GM12878 (cell line): ENCODE measurements at regions not wholly inside any gene's neighbourhood (a gene's known extent, or its start where the extent isn't known, plus 50 kb on each side); places are given as distances from the start of the nearest gene placed in this dataset.

ENCODE experiments used
- CREB1 ChIP-seq: IDR thresholded peaks from 2 replicates; pipeline ENCODE4 v1.6.1; 2012; ENCODE audit warnings: low read depth, mild to moderate bottlenecking, inconsistent platforms
- EZH2 ChIP-seq: IDR thresholded peaks from 2 replicates; pipeline ENCODE4 v1.6.1; 2012; ENCODE audit warnings: low read depth, mild to moderate bottlenecking, control low read depth, inconsistent platforms, low read length, borderline replicate concordance; ENCODE audit not compliant: control insufficient read depth
- HDAC6 ChIP-seq: fragments of 200-600 bp; sonication (generic); IDR thresholded peaks from one replicate; pipeline ENCODE4 v1.8.0; 2017; ENCODE audit warnings: antibody characterized with exemption; ENCODE audit not compliant: unreplicated experiment
- MTA2 ChIP-seq: fragments of 450-650 bp; IDR thresholded peaks from 2 replicates; pipeline ENCODE4 v1.6.1; 2016; ENCODE audit warnings: low read depth, mild to moderate bottlenecking, moderate library complexity
- NFXL1 ChIP-seq: fragments of 450-650 bp; IDR thresholded peaks from 2 replicates; pipeline ENCODE4 v1.6.1; 2017; ENCODE audit warnings: antibody characterized with exemption, mild to moderate bottlenecking, borderline replicate concordance
- NRF1 ChIP-seq: conservative IDR thresholded peaks from 2 replicates; pipeline ENCODE4 v1.6.1; 2011; ENCODE audit warnings: mild to moderate bottlenecking, low read depth, low read length, improper control_type of control experiment
- POLR2A ChIP-seq: IDR thresholded peaks from 2 replicates; pipeline ENCODE4 v1.6.1; 2011; ENCODE audit warnings: low read depth, mild to moderate bottlenecking, low read length
- RAD51 ChIP-seq: fragments of 450-650 bp; IDR thresholded peaks from 2 replicates; pipeline ENCODE4 v1.6.1; 2016; ENCODE audit warnings: moderate library complexity, mild to moderate bottlenecking, inconsistent platforms
- ZNF217 ChIP-seq: fragments of 450-650 bp; IDR thresholded peaks from 2 replicates; pipeline ENCODE4 v1.6.1; 2017; ENCODE audit warnings: antibody characterized with exemption, mild to moderate bottlenecking
- TF ChIP-seq, protein P1 (sequence below), 3 experiments: IDR thresholded peaks in 2 of 3; conservative IDR thresholded peaks in 1 of 3; 2 replicates each; pipeline ENCODE4 v1.5.1; 2011; ENCODE audit warnings: low read depth in 3 of 3, low read length in 3 of 3, mild to moderate bottlenecking in 3 of 3, control low read depth in 2 of 3, moderate library complexity in 2 of 3, inconsistent platforms in 1 of 3, mixed read lengths in 1 of 3; ENCODE audit not compliant: control insufficient read depth in 2 of 3, insufficient read depth in 1 of 3; ENCODE audit errors: extremely low read depth in 1 of 3
- TF ChIP-seq, protein P2 (sequence below): IDR thresholded peaks from 2 replicates; pipeline ENCODE4 v1.6.1; 2011; ENCODE audit warnings: mild to moderate bottlenecking, low read depth, low read length, moderate library complexity; ENCODE audit not compliant: insufficient replicate concordance

- TF ChIP-seq POLR2A (no peak), EZH2 (no peak), NFXL1 (no peak), HDAC6 (no peak), NRF1 (no peak), RAD51 (no peak), CREB1 (no peak), ZNF217 (no peak), MTA2 (no peak)
- TF ChIP-seq, protein P1, sequence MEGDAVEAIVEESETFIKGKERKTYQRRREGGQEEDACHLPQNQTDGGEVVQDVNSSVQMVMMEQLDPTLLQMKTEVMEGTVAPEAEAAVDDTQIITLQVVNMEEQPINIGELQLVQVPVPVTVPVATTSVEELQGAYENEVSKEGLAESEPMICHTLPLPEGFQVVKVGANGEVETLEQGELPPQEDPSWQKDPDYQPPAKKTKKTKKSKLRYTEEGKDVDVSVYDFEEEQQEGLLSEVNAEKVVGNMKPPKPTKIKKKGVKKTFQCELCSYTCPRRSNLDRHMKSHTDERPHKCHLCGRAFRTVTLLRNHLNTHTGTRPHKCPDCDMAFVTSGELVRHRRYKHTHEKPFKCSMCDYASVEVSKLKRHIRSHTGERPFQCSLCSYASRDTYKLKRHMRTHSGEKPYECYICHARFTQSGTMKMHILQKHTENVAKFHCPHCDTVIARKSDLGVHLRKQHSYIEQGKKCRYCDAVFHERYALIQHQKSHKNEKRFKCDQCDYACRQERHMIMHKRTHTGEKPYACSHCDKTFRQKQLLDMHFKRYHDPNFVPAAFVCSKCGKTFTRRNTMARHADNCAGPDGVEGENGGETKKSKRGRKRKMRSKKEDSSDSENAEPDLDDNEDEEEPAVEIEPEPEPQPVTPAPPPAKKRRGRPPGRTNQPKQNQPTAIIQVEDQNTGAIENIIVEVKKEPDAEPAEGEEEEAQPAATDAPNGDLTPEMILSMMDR (IDR thresholded peaks at IDR 0.05 in 2 of 3, conservative IDR thresholded peaks at IDR 0.05 in 1 of 3; ENCODE audit: control insufficient read depth in 2 of 3, extremely low read depth in 1 of 3, insufficient read depth in 1 of 3, low read depth in 3 of 3, low read length in 3 of 3): no peak
- TF ChIP-seq, protein P2, sequence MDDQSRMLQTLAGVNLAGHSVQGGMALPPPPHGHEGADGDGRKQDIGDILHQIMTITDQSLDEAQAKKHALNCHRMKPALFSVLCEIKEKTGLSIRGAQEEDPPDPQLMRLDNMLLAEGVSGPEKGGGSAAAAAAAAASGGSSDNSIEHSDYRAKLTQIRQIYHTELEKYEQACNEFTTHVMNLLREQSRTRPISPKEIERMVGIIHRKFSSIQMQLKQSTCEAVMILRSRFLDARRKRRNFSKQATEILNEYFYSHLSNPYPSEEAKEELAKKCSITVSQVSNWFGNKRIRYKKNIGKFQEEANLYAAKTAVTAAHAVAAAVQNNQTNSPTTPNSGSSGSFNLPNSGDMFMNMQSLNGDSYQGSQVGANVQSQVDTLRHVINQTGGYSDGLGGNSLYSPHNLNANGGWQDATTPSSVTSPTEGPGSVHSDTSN: no peak
These were observed 198.0 kb upstream of the FAT3 start for GRCh38 chr11:92026664-92027063.
